ENCODE measurements at regions not wholly inside any gene's neighbourhood (a gene's known extent, or its start where the extent isn't known, plus 50 kb on each side); places are given as distances from the start of the nearest gene placed in this dataset.

GRCh38 chr6:91149246-91149955 lies 562.5 kb upstream of the MAP3K7 start:
- Histone ChIP-seq H3K27me3 (no peaks in the 10 kb centered on the region), H4K20me1 (no peaks in the 10 kb centered on the region), H3K4me1 (peaks cover 0 to 16% (median 7%) of the 10 kb centered on the region in 10 experiments; a peak in 9 of 20 replicates), H3K4me3 (no peak overlapping the region), H3K27ac (no peak overlapping the region), H3K9ac (no peak overlapping the region), H3K4me2 (peak overlapping the region in 5 of 11 experiments; percentile 12 to 42 (median 27); a peak in 6 of 22 replicates), H3K36me3 (no peaks in the 10 kb centered on the region), H3K9me3 (replicated peaks in 1 of 11) (no peaks in the 10 kb centered on the region)
- TF ChIP-seq Cebpa-rat (IDR thresholded peaks at IDR 0.05), result no peak

GRCh38 chr6:91144126-91144525 lies 557.3 kb upstream of the MAP3K7 start:
- Histone ChIP-seq H3K9me3 (replicated peaks in 1 of 11) (no peaks in the 10 kb centered on the region), H3K27ac (no peak overlapping the region), H3K9ac (no peak overlapping the region), H3K4me2 (no peak overlapping the region), H3K27me3 (no peaks in the 10 kb centered on the region), H3K36me3 (no peaks in the 10 kb centered on the region), H3K4me3 (no peak overlapping the region), H3K4me1 (peaks cover 0 to 3% (median 0%) of the 10 kb centered on the region in 10 experiments; a peak in 4 of 20 replicates), H4K20me1 (no peaks in the 10 kb centered on the region)
- no peak for TF ChIP-seq Cebpa-rat (IDR thresholded peaks at IDR 0.05)

GRCh38 chr6:91142154-91142553 lies 555.3 kb upstream of the MAP3K7 start:
- Histone ChIP-seq H3K9me3 (replicated peaks in 1 of 11) (no peaks in the 10 kb centered on the region), H3K4me2 (no peak overlapping the region), H3K27ac (no peak overlapping the region), H3K9ac (no peak overlapping the region), H4K20me1 (no peaks in the 10 kb centered on the region), H3K4me1 (no peaks in the 10 kb centered on the region; a peak in 1 of 20 replicates), H3K27me3 (no peaks in the 10 kb centered on the region), H3K36me3 (no peaks in the 10 kb centered on the region), H3K4me3 (no peak overlapping the region)
- no peak for TF ChIP-seq Cebpa-rat (IDR thresholded peaks at IDR 0.05)

- Histone ChIP-seq H3K36me3 (no peaks in the 10 kb centered on the region), H3K9ac (no peak overlapping the region), H3K27me3 (no peaks in the 10 kb centered on the region), H3K4me2 (no peak overlapping the region), H3K27ac (no peak overlapping the region), H3K4me1 (no peaks in the 10 kb centered on the region; a peak in 1 of 20 replicates), H3K9me3 (replicated peaks in 1 of 11) (no peaks in the 10 kb centered on the region), H4K20me1 (no peaks in the 10 kb centered on the region), H3K4me3 (no peak overlapping the region)
- TF ChIP-seq Cebpa-rat (IDR thresholded peaks at IDR 0.05), result no peak
Observed at GRCh38 chr6:91141346-91141745, 554.5 kb upstream of the MAP3K7 start.

GRCh38 chr6:91140449-91140848 lies 553.6 kb upstream of the MAP3K7 start:
- H3K27me3 ChIP-seq, result no peaks in the 10 kb centered on the region
- no peak overlapping the region for H3K4me2 ChIP-seq
- TF ChIP-seq Cebpa-rat (IDR thresholded peaks at IDR 0.05), result no peak
- H3K4me3 ChIP-seq, result no peak overlapping the region
- no peaks in the 10 kb centered on the region for H3K36me3 ChIP-seq
- H4K20me1 ChIP-seq, result no peaks in the 10 kb centered on the region
- H3K9me3 ChIP-seq (replicated peaks in 1 of 11), result no peaks in the 10 kb centered on the region
- no peak overlapping the region for H3K9ac ChIP-seq
- H3K4me1 ChIP-seq, result no peaks in the 10 kb centered on the region; a peak in 1 of 20 replicates
- no peak overlapping the region for H3K27ac ChIP-seq

GRCh38 chr6:91137286-91137685 lies 550.4 kb upstream of the MAP3K7 start:
- H3K27me3 ChIP-seq, result no peaks in the 10 kb centered on the region
- H3K4me1 ChIP-seq, result peaks cover 0 to 6% (median 0%) of the 10 kb centered on the region in 10 experiments; a peak in 2 of 20 replicates
- TF ChIP-seq Cebpa-rat (IDR thresholded peaks at IDR 0.05), result no peak
- H4K20me1 ChIP-seq, result no peaks in the 10 kb centered on the region
- H3K9ac ChIP-seq, result no peak overlapping the region
- no peak overlapping the region for H3K4me3 ChIP-seq
- no peak overlapping the region for H3K27ac ChIP-seq
- H3K4me2 ChIP-seq, result no peak overlapping the region
- no peaks in the 10 kb centered on the region for H3K36me3 ChIP-seq
- no peaks in the 10 kb centered on the region for H3K9me3 ChIP-seq (replicated peaks in 1 of 11)

- peaks cover 0 to 6% (median 0%) of the 10 kb centered on the region in 10 experiments; a peak in 2 of 20 replicates for H3K4me1 ChIP-seq
- no peaks in the 10 kb centered on the region for H3K9me3 ChIP-seq (replicated peaks in 1 of 11)
- no peaks in the 10 kb centered on the region for H3K36me3 ChIP-seq
- no peak overlapping the region for H3K4me3 ChIP-seq
- no peaks in the 10 kb centered on the region for H4K20me1 ChIP-seq
- no peak overlapping the region for H3K4me2 ChIP-seq
- H3K27me3 ChIP-seq, result no peaks in the 10 kb centered on the region
- TF ChIP-seq Cebpa-rat (IDR thresholded peaks at IDR 0.05), result no peak
- no peak overlapping the region for H3K9ac ChIP-seq
- no peak overlapping the region for H3K27ac ChIP-seq
Observed at GRCh38 chr6:91135406-91136103, 548.7 kb upstream of the MAP3K7 start.

- Histone ChIP-seq H3K4me3 (no peak overlapping the region), H4K20me1 (no peaks in the 10 kb centered on the region), H3K27ac (no peak overlapping the region), H3K27me3 (no peaks in the 10 kb centered on the region), H3K4me2 (0 out of 22 replicates have a peak overlapping the region, but pooled peaks of 1 of the 11 experiments have one; percentile 9), H3K9ac (no peak overlapping the region), H3K36me3 (no peaks in the 10 kb centered on the region), H3K4me1 (peaks cover 0 to 6% (median 0%) of the 10 kb centered on the region in 10 experiments; a peak in 2 of 20 replicates), H3K9me3 (replicated peaks in 1 of 11) (no peaks in the 10 kb centered on the region)
- no peak for TF ChIP-seq Cebpa-rat (IDR thresholded peaks at IDR 0.05)
Observed at GRCh38 chr6:91132461-91132860, 545.6 kb upstream of the MAP3K7 start.

GRCh38 chr6:91130126-91130525 lies 543.3 kb upstream of the MAP3K7 start:
- Histone ChIP-seq H3K4me3 (no peak overlapping the region), H3K9ac (no peak overlapping the region), H3K4me2 (no peak overlapping the region), H3K9me3 (replicated peaks in 1 of 11) (no peaks in the 10 kb centered on the region), H4K20me1 (no peaks in the 10 kb centered on the region), H3K27ac (no peak overlapping the region), H3K4me1 (peaks cover 0 to 6% (median 0%) of the 10 kb centered on the region in 10 experiments; a peak in 2 of 20 replicates), H3K36me3 (no peaks in the 10 kb centered on the region), H3K27me3 (no peaks in the 10 kb centered on the region)
- no peak for TF ChIP-seq Cebpa-rat (IDR thresholded peaks at IDR 0.05)

Data from BLaER1 treated with 17β-estradiol and CSF1 and Interleukin-3, amounts not matched to agents 10 nM and 100 nM (cell line).